K562 (cell line): ENCODE measurements at regions not wholly inside any gene's neighbourhood (a gene's known extent, or its start where the extent isn't known, plus 50 kb on each side); places are given as distances from the start of the nearest gene placed in this dataset.

Experiments
- ATAC-seq: fragments of 200-7000 bp; cut with Tn5 transposase; 3 replicates; pipeline ENCODE4 v1.9.1; 2020; ENCODE audit warnings: moderate library complexity
- BruUV-seq: library from RNA; stranded (reverse); fragments of 400-500 nt; replicated peaks from 2 replicates; lab custom pipeline; 2021; lab: Mats Ljungman, UMichigan
- CTCF ChIA-PET: fragments of 300-600 bp; formaldehyde crosslinking; extraction: SDS; loops from one replicate; lab custom pipeline; 2021; ENCODE audit warnings: low intra/inter-chr PET ratio; lab: Yijun Ruan, JAX
- POLR2A ChIA-PET: fragments of 300-600, 350-650 bp; sonication (Branson Sonifier 250); formaldehyde crosslinking; extraction: SDS; loops from one replicate; lab custom pipeline; 2021; ENCODE audit warnings: antibody characterized with exemption, inconsistent platforms; lab: Yijun Ruan, JAX
- DNase-seq, 4 experiments: peaks; one replicate each; pipeline versions ENCODE4 v3.0.0 to v3.0.0-alpha.2; 2011 to 2018; ENCODE audit warnings: low spot score in 3 of 4, mixed read lengths in 3 of 4; ENCODE audit errors: extremely low read depth in 1 of 4
- FAIRE-seq: peaks from 2 replicates; lab custom pipeline; 2011; peaks lifted over from hg19 to GRCh38; lab: Jason Lieb, UNC
- H2AFZ ChIP-seq: 2 replicates; pipeline ENCODE4 v1.6.0; 2011; ENCODE audit warnings: low read depth, low read length, control low read depth, inconsistent platforms
- H3K27ac ChIP-seq: fragments of 200-600 bp; 3 replicates; pipeline ENCODE4 v1.8.0; 2011; ENCODE audit warnings: low read depth, mild to moderate bottlenecking, control low read depth, inconsistent platforms, low read length, moderate library complexity, mixed read lengths; ENCODE audit errors: extremely low read depth
- H3K27me3 ChIP-seq, 2 experiments: fragments of 300-600 bp in 1 of 2; 2 replicates in 1 of 2; 3 replicates in 1 of 2; pipeline versions ENCODE4 v1.6.0 to v1.8.0; 2011; ENCODE audit warnings: inconsistent platforms in 2 of 2, low read length in 2 of 2, mild to moderate bottlenecking in 1 of 2, mixed read lengths in 1 of 2, moderate library complexity in 1 of 2; ENCODE audit not compliant: control insufficient read depth in 2 of 2, insufficient read depth in 2 of 2
- H3K36me3 ChIP-seq: fragments of 300-600 bp; 3 replicates; pipeline ENCODE4 v1.8.0; 2011; ENCODE audit warnings: mild to moderate bottlenecking, low read length, inconsistent platforms; ENCODE audit not compliant: control insufficient read depth, insufficient read depth
- H3K4me1 ChIP-seq, 2 experiments: fragments of 200-600 bp in 1 of 2; replicated peaks in 1 of 2; 2 replicates in 1 of 2; 3 replicates in 1 of 2; pipeline versions ENCODE4 v1.5.1 to v1.8.0; 2011; ENCODE audit warnings: inconsistent platforms in 2 of 2, low read length in 2 of 2, mild to moderate bottlenecking in 1 of 2, mixed read lengths in 1 of 2, moderate library complexity in 1 of 2; ENCODE audit not compliant: control insufficient read depth in 2 of 2, insufficient read depth in 2 of 2
- H3K4me2 ChIP-seq: 2 replicates; pipeline ENCODE4 v1.6.1; 2011; ENCODE audit warnings: low read length, control low read depth, inconsistent platforms, mixed read lengths; ENCODE audit not compliant: insufficient read depth
- H3K4me3 ChIP-seq: fragments of 200-600 bp; sonication (generic), shearing (Covaris generic); 2 replicates; pipeline ENCODE4 v1.5.1; 2016; ENCODE audit warnings: control low read depth, inconsistent platforms
- H3K79me2 ChIP-seq: fragments of 200-600 bp; 3 replicates; pipeline ENCODE4 v1.8.0; 2011; ENCODE audit warnings: low read length, inconsistent platforms; ENCODE audit not compliant: control insufficient read depth, insufficient read depth
- H3K9ac ChIP-seq, 2 experiments: 2 replicates each; pipeline versions ENCODE4 v1.6.0 to v1.6.1; 2011; ENCODE audit warnings: low read depth in 2 of 2, low read length in 2 of 2, control low read depth in 1 of 2, inconsistent platforms in 1 of 2, mild to moderate bottlenecking in 1 of 2, mixed read lengths in 1 of 2; ENCODE audit not compliant: insufficient read depth in 1 of 2
- H3K9me1 ChIP-seq: one replicate; pipeline ENCODE4 v1.6.0; 2011; ENCODE audit warnings: inconsistent platforms, mild to moderate bottlenecking, low read length, moderate library complexity; ENCODE audit not compliant: control insufficient read depth, insufficient read depth
- H3K9me3 ChIP-seq: replicated peaks from 2 replicates; pipeline ENCODE4 v1.5.1; 2011; ENCODE audit warnings: low read depth, low read length, inconsistent platforms; ENCODE audit not compliant: control insufficient read depth, insufficient read depth
- H4K20me1 ChIP-seq: replicated peaks from 2 replicates; pipeline ENCODE4 v1.6.1; 2011; ENCODE audit warnings: low read length, inconsistent platforms, mixed read lengths; ENCODE audit not compliant: control insufficient read depth, insufficient read depth
- CHD1 ChIP-seq: fragments of 200-600 bp; sonication (generic); IDR thresholded peaks from one replicate; pipeline ENCODE4 v1.6.1; 2012; ENCODE audit warnings: mild to moderate bottlenecking, moderate library complexity, low read length, inconsistent platforms
- CTBP1 ChIP-seq: fragments of 450-650 bp; IDR thresholded peaks from 2 replicates; pipeline ENCODE4 v1.6.1; 2016; ENCODE audit warnings: borderline replicate concordance
- E2F4 ChIP-seq: sonication (generic); formaldehyde crosslinking; IDR thresholded peaks from 2 replicates; pipeline ENCODE4 v1.8.0; 2022; ENCODE audit warnings: mild to moderate bottlenecking, low read depth, missing genetic modification reagents
- ESRRB ChIP-seq: fragments of 250-450 bp; sonication (Bioruptor Pico); IDR thresholded peaks from 2 replicates; pipeline ENCODE4 v1.5.0; 2020; ENCODE audit warnings: mild to moderate bottlenecking, moderate library complexity, borderline replicate concordance
- FOXO4 ChIP-seq: fragments of 450-650 bp; formaldehyde crosslinking; IDR thresholded peaks from 2 replicates; pipeline ENCODE4 v1.4.0; 2020; ENCODE audit warnings: mild to moderate bottlenecking, moderate library complexity
- HBP1 ChIP-seq: fragments of 450-650 bp; formaldehyde crosslinking; IDR thresholded peaks from 2 replicates; pipeline ENCODE4 v1.4.0; 2022; ENCODE audit warnings: missing genetic modification characterization
- HMG20A ChIP-seq: fragments of 450-650 bp; formaldehyde crosslinking; conservative IDR thresholded peaks from 2 replicates; pipeline ENCODE4 v1.4.0; 2020; ENCODE audit warnings: mild to moderate bottlenecking, mixed read lengths
- HNRNPK ChIP-seq: fragments of 200-400 bp; formaldehyde crosslinking; IDR thresholded peaks from one replicate; pipeline ENCODE4 v1.6.1; 2018; ENCODE audit warnings: mild to moderate bottlenecking, low read depth, low read length; ENCODE audit not compliant: poor library complexity, severe bottlenecking
- HSF4 ChIP-seq: fragments of 250-450 bp; sonication (Bioruptor Pico); IDR thresholded peaks from 2 replicates; pipeline ENCODE4 v2.1.2; 2022; ENCODE audit warnings: mild to moderate bottlenecking, moderate library complexity, borderline replicate concordance
- PHB2 ChIP-seq: fragments of 450-650 bp; IDR thresholded peaks from 2 replicates; pipeline ENCODE4 v1.6.1; 2017; ENCODE audit warnings: low read depth
- RBM39 ChIP-seq: fragments of 200-400 bp; formaldehyde crosslinking; optimal IDR thresholded peaks from 2 replicates; pipeline ENCODE3; 2018; ENCODE audit warnings: low read depth, low read length
- SIN3B ChIP-seq: fragments of 450-650 bp; IDR thresholded peaks from 2 replicates; pipeline ENCODE4 v1.6.1; 2017; ENCODE audit warnings: low read depth, mild to moderate bottlenecking, moderate library complexity
- TCF3 ChIP-seq: sonication (generic); formaldehyde crosslinking; IDR thresholded peaks from 2 replicates; pipeline ENCODE4 v1.4.0; 2020; ENCODE audit warnings: mild to moderate bottlenecking, missing genetic modification reagents
- TGIF2 ChIP-seq: sonication (generic); formaldehyde crosslinking; IDR thresholded peaks from 2 replicates; pipeline ENCODE4 v1.8.1; 2022; ENCODE audit warnings: mild to moderate bottlenecking, missing genetic modification reagents, moderate library complexity
- THAP7 ChIP-seq: fragments of 250-450 bp; sonication (Bioruptor Pico); IDR thresholded peaks from 2 replicates; pipeline ENCODE4 v1.5.0; 2021
- WGBS: fragments of 100-300 bp; shearing (Covaris generic); methylation state at CpG from one replicate; pipeline ENCODE4 v1.1.6; 2016; ENCODE audit warnings: low coverage, mixed read lengths; ENCODE audit not compliant: insufficient coverage; ENCODE audit errors: missing lambda C conversion rate; 5-methylcytosine and 5-hydroxymethylcytosine counted together
- in situ Hi-C: fragments of 300-500 bp; cut with MboI; formaldehyde crosslinking; loops from 4 replicates; pipeline ENCODE4 v1.15.0; 2018; ENCODE audit warnings: inconsistent platforms, mixed read lengths
- intact Hi-C: fragments of 100-400 bp; cut with micrococcal nuclease; formaldehyde crosslinking; loops from 2 replicates; pipeline ENCODE4 v1.14.2; 2022

- TF ChIP-seq ESRRB (CRISPR knock-in tag) (no peak), TGIF2 (CRISPR knock-in tag) (no peak), THAP7 (CRISPR knock-in tag) (no peak), HBP1 (CRISPR knock-in tag) (no peak), CHD1 (no peak), HNRNPK (no peak), FOXO4 (CRISPR knock-in tag) (no peak), RBM39 (no peak)
- TF ChIP-seq, all 486 proteins: peak for 0
Measured at GRCh38 chr5:125486634-125487033, 740.2 kb upstream of the ZNF608 start (continued).

GRCh38 chr5:125487231-125487630 lies 740.8 kb upstream of the ZNF608 start:
- no peak overlapping the region for H3K9ac ChIP-seq
- H3K79me2 ChIP-seq: no peaks in the 10 kb centered on the region
- no peaks in the 10 kb centered on the region; the same call in 1 of the 2 replicates for H3K9me3 ChIP-seq
- 0% methylated on average over 3 of the region's 3 CpGs for WGBS
- ChIA-PET POLR2A (no interaction called here), CTCF (no interaction called here)
- FAIRE-seq: no peak
- intact Hi-C loops (no loop called here), in situ Hi-C loops (no loop called here)
- no TSS peak for BruUV-seq
- H3K27ac ChIP-seq: no peak overlapping the region
- no peak overlapping the region for H2AFZ ChIP-seq
- H4K20me1 ChIP-seq: no peaks in the 10 kb centered on the region
- H3K4me3 ChIP-seq: no peak overlapping the region
- ATAC-seq: no peak
- no peak overlapping the region for H3K4me2 ChIP-seq
- H3K4me1 ChIP-seq: no peaks in the 10 kb centered on the region
- no peak for DNase-seq
- TF ChIP-seq HSF4: no peak
- no peak for TF ChIP-seq HMG20A (CRISPR knock-in tag)
- TF ChIP-seq SIN3B: no peak
- no peak for TF ChIP-seq TCF3
- TF ChIP-seq PHB2: no peak
- no peak for TF ChIP-seq CTBP1
- TF ChIP-seq E2F4 (CRISPR knock-in tag): no peak
- H3K36me3 ChIP-seq: no peaks in the 10 kb centered on the region
- H3K27me3 ChIP-seq: no peaks in the 10 kb centered on the region
- no peaks in the 10 kb centered on the region for H3K9me1 ChIP-seq
